Activated T-helper 17 cell treated with anti-CD3 and anti-CD28 coated beads, Interleukin-2, amount 50 U/mL, for 72 hours (primary cell): ENCODE measurements at regions not wholly inside any gene's neighbourhood (a gene's known extent, or its start where the extent isn't known, plus 50 kb on each side); places are given as distances from the start of the nearest gene placed in this dataset.
A peak's percentile ranks its signal among the peaks of the same experiment; 100 is the strongest.

ENCODE experiments used
- ATAC-seq: fragments of 150-1000 bp; cut with Tn5 transposase; replicated peaks from 2 replicates; pipeline ENCODE4 v1.10.0; 2021; ENCODE audit warnings: mild to moderate bottlenecking, moderate library complexity
- H3K27ac Mint-ChIP-seq: one replicate; pipeline ENCODE4 v1.8.0; 2022; ENCODE audit warnings: mixed read lengths
- H3K27me3 Mint-ChIP-seq: one replicate; pipeline ENCODE4 v1.8.0; 2022; ENCODE audit warnings: mixed read lengths
- H3K36me3 Mint-ChIP-seq: one replicate; pipeline ENCODE4 v1.8.0; 2022; ENCODE audit warnings: low read depth, mild to moderate bottlenecking, mixed read lengths
- H3K4me1 Mint-ChIP-seq: one replicate; pipeline ENCODE4 v1.8.0; 2022; ENCODE audit warnings: mixed read lengths
- H3K4me3 Mint-ChIP-seq: one replicate; pipeline ENCODE4 v1.8.0; 2022; ENCODE audit warnings: mild to moderate bottlenecking, mixed read lengths
- H3K9me3 Mint-ChIP-seq: one replicate; pipeline ENCODE4 v1.8.0; 2022; ENCODE audit warnings: mixed read lengths

GRCh38 chr1:82597649-82598048 lies 796.9 kb downstream of the ADGRL2 start:
- ATAC-seq: no peak

GRCh38 chr1:82597141-82597540 lies 796.4 kb downstream of the ADGRL2 start:
- H3K9me3 Mint-ChIP-seq: no peaks in the 10 kb centered on the region
- ATAC-seq: no peak

More at GRCh38 chr1:82597649-82598048, 796.9 kb downstream of the ADGRL2 start:
- H3K4me1 Mint-ChIP-seq: peaks cover 3% of the 10 kb centered on the region
- no peaks in the 10 kb centered on the region for H3K27me3 Mint-ChIP-seq
- H3K4me3 Mint-ChIP-seq: no peak overlapping the region
- H3K27ac Mint-ChIP-seq: no peak overlapping the region
- no peaks in the 10 kb centered on the region for H3K9me3 Mint-ChIP-seq
- H3K36me3 Mint-ChIP-seq: no peaks in the 10 kb centered on the region

GRCh38 chr1:82593561-82593960 lies 792.8 kb downstream of the ADGRL2 start:
- Mint-ChIP-seq H3K27ac (no peak overlapping the region), H3K4me1 (no peaks in the 10 kb centered on the region), H3K9me3 (no peaks in the 10 kb centered on the region), H3K27me3 (no peaks in the 10 kb centered on the region), H3K36me3 (no peaks in the 10 kb centered on the region), H3K4me3 (no peak overlapping the region)
- no peak for ATAC-seq

More at GRCh38 chr1:82597141-82597540, 796.4 kb downstream of the ADGRL2 start:
- H3K36me3 Mint-ChIP-seq: no peaks in the 10 kb centered on the region
- H3K4me3 Mint-ChIP-seq: no peak overlapping the region
- H3K27me3 Mint-ChIP-seq: no peaks in the 10 kb centered on the region
- no peak overlapping the region for H3K27ac Mint-ChIP-seq
- H3K4me1 Mint-ChIP-seq: peaks cover 3% of the 10 kb centered on the region

GRCh38 chr1:82589588-82589987 lies 788.9 kb downstream of the ADGRL2 start:
- Mint-ChIP-seq H3K4me3 (no peak overlapping the region), H3K27ac (no peak overlapping the region), H3K36me3 (no peaks in the 10 kb centered on the region), H3K27me3 (no peaks in the 10 kb centered on the region), H3K4me1 (no peaks in the 10 kb centered on the region), H3K9me3 (no peaks in the 10 kb centered on the region)
- no peak for ATAC-seq

GRCh38 chr1:82587371-82587770 lies 786.6 kb downstream of the ADGRL2 start:
- H3K4me3 Mint-ChIP-seq: no peak overlapping the region
- no peak for ATAC-seq
- no peaks in the 10 kb centered on the region for H3K36me3 Mint-ChIP-seq
- no peaks in the 10 kb centered on the region for H3K4me1 Mint-ChIP-seq
- H3K27me3 Mint-ChIP-seq: no peaks in the 10 kb centered on the region
- no peaks in the 10 kb centered on the region for H3K9me3 Mint-ChIP-seq
- H3K27ac Mint-ChIP-seq: no peak overlapping the region

GRCh38 chr1:82586473-82586872 lies 785.7 kb downstream of the ADGRL2 start:
- H3K9me3 Mint-ChIP-seq: no peaks in the 10 kb centered on the region
- no peak overlapping the region for H3K4me3 Mint-ChIP-seq
- H3K27ac Mint-ChIP-seq: no peak overlapping the region
- H3K4me1 Mint-ChIP-seq: no peaks in the 10 kb centered on the region
- H3K27me3 Mint-ChIP-seq: no peaks in the 10 kb centered on the region
- H3K36me3 Mint-ChIP-seq: no peaks in the 10 kb centered on the region
- ATAC-seq: peak; percentile 12

GRCh38 chr1:82582347-82582746 lies 781.6 kb downstream of the ADGRL2 start:
- peaks cover 7% of the 10 kb centered on the region for H3K9me3 Mint-ChIP-seq
- no peaks in the 10 kb centered on the region for H3K27me3 Mint-ChIP-seq
- no peak for ATAC-seq

GRCh38 chr1:82578086-82578726 lies 777.5 kb downstream of the ADGRL2 start:
- Mint-ChIP-seq H3K36me3 (no peaks in the 10 kb centered on the region), H3K4me3 (no peak overlapping the region), H3K27ac (no peak overlapping the region), H3K9me3 (peaks cover 7% of the 10 kb centered on the region), H3K27me3 (no peaks in the 10 kb centered on the region), H3K4me1 (no peaks in the 10 kb centered on the region)
- ATAC-seq: no peak

More at GRCh38 chr1:82582347-82582746, 781.6 kb downstream of the ADGRL2 start:
- no peak overlapping the region for H3K27ac Mint-ChIP-seq
- no peak overlapping the region for H3K4me3 Mint-ChIP-seq
- H3K36me3 Mint-ChIP-seq: no peaks in the 10 kb centered on the region
- no peaks in the 10 kb centered on the region for H3K4me1 Mint-ChIP-seq

GRCh38 chr1:82567348-82567747 lies 766.6 kb downstream of the ADGRL2 start:
- no peak for ATAC-seq
- Mint-ChIP-seq H3K4me3 (no peak overlapping the region), H3K36me3 (no peaks in the 10 kb centered on the region), H3K27me3 (no peaks in the 10 kb centered on the region), H3K9me3 (peaks cover 6% of the 10 kb centered on the region), H3K27ac (no peak overlapping the region), H3K4me1 (no peaks in the 10 kb centered on the region)

- no peak for ATAC-seq
- Mint-ChIP-seq H3K9me3 (peaks cover 3% of the 10 kb centered on the region), H3K4me3 (no peak overlapping the region), H3K4me1 (no peaks in the 10 kb centered on the region), H3K27me3 (no peaks in the 10 kb centered on the region), H3K27ac (no peak overlapping the region), H3K36me3 (no peaks in the 10 kb centered on the region)
Measured at GRCh38 chr1:82565546-82565945, 764.8 kb downstream of the ADGRL2 start.

GRCh38 chr1:82565146-82565545 lies 764.4 kb downstream of the ADGRL2 start:
- no peaks in the 10 kb centered on the region for H3K36me3 Mint-ChIP-seq
- H3K4me1 Mint-ChIP-seq: no peaks in the 10 kb centered on the region
- H3K9me3 Mint-ChIP-seq: peaks cover 3% of the 10 kb centered on the region
- H3K4me3 Mint-ChIP-seq: no peak overlapping the region
- no peak for ATAC-seq
- H3K27me3 Mint-ChIP-seq: no peaks in the 10 kb centered on the region
- no peak overlapping the region for H3K27ac Mint-ChIP-seq

GRCh38 chr1:82564333-82564732 lies 763.6 kb downstream of the ADGRL2 start:
- no peaks in the 10 kb centered on the region for H3K4me1 Mint-ChIP-seq
- no peak for ATAC-seq
- no peak overlapping the region for H3K27ac Mint-ChIP-seq
- H3K9me3 Mint-ChIP-seq: peaks cover 3% of the 10 kb centered on the region
- no peak overlapping the region for H3K4me3 Mint-ChIP-seq
- no peaks in the 10 kb centered on the region for H3K36me3 Mint-ChIP-seq
- H3K27me3 Mint-ChIP-seq: no peaks in the 10 kb centered on the region

GRCh38 chr1:82562448-82562847 lies 761.7 kb downstream of the ADGRL2 start:
- Mint-ChIP-seq H3K27me3 (no peaks in the 10 kb centered on the region), H3K4me3 (no peak overlapping the region), H3K4me1 (no peaks in the 10 kb centered on the region), H3K27ac (no peak overlapping the region), H3K9me3 (peaks cover 3% of the 10 kb centered on the region), H3K36me3 (no peaks in the 10 kb centered on the region)
- no peak for ATAC-seq

- Mint-ChIP-seq H3K4me1 (no peaks in the 10 kb centered on the region), H3K27me3 (no peaks in the 10 kb centered on the region), H3K9me3 (no peaks in the 10 kb centered on the region), H3K4me3 (no peak overlapping the region), H3K36me3 (no peaks in the 10 kb centered on the region), H3K27ac (no peak overlapping the region)
- ATAC-seq: no peak
Measured at GRCh38 chr1:82560566-82560965, 759.8 kb downstream of the ADGRL2 start.

- H3K27me3 Mint-ChIP-seq: no peaks in the 10 kb centered on the region
- H3K4me1 Mint-ChIP-seq: no peaks in the 10 kb centered on the region
- no peaks in the 10 kb centered on the region for H3K36me3 Mint-ChIP-seq
- H3K27ac Mint-ChIP-seq: no peak overlapping the region
- no peaks in the 10 kb centered on the region for H3K9me3 Mint-ChIP-seq
- ATAC-seq: no peak
- no peak overlapping the region for H3K4me3 Mint-ChIP-seq
Measured at GRCh38 chr1:82555501-82555900, 754.8 kb downstream of the ADGRL2 start.

GRCh38 chr1:82549841-82550240 lies 749.1 kb downstream of the ADGRL2 start:
- no peak overlapping the region for H3K27ac Mint-ChIP-seq
- H3K4me1 Mint-ChIP-seq: no peaks in the 10 kb centered on the region
- H3K9me3 Mint-ChIP-seq: peaks cover 9% of the 10 kb centered on the region
- no peak for ATAC-seq
- H3K4me3 Mint-ChIP-seq: no peak overlapping the region
- H3K36me3 Mint-ChIP-seq: no peaks in the 10 kb centered on the region
- no peaks in the 10 kb centered on the region for H3K27me3 Mint-ChIP-seq
